ENCODE measurements at regions not wholly inside any gene's neighbourhood (a gene's known extent, or its start where the extent isn't known, plus 50 kb on each side); places are given as distances from the start of the nearest gene placed in this dataset.

DNA sequence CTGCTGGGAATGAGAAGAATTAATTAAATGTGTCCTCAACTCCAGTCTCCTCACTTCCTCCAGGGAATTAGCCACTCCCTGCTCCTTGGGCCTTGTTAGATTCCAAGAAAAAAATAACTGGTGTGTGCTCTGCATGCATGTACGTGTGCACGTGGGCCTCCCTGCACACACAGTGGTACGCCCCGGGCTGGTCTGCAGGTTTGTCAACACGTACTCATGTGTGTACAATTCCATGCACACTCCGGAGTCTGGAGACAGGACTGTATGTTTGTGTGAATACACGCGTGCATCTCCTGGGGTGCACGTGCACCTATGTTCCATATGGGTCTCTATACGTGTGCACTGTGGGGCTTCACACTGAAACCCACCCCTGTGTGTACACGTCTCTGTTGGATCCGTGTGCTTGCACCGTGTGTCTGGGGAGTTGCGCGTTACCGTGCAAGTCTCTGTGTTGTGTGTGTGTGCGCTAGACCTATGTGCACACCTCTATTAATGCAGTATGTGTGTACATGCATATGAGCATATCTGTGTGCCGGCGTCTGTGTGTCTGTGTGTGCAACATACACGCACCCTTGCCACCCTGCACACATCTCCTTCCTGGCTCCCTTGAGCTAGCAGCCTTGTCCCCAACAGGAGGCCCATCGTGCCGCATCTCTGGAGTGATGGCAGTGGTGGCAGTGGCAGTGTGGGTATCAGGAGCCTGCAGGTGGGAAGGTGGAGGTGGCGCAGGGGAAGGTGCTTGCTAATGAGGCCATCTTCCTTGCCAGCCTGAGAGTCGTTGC, 210.1 kb downstream of the TBC1D2B start:
- Histone ChIP-seq H3K4me2 (ENCODE audit: insufficient read depth in 1 of 2, low read depth in 2 of 2, low read length in 2 of 2) (no peak overlapping the region), H3K23me2 (ENCODE audit: low read depth, low read length) (no peaks in the 10 kb centered on the region), H2BK120ac (replicated peaks; ENCODE audit: low read depth, low read length) (no peak overlapping the region), H4K20me1 (replicated peaks in 1 of 2; ENCODE audit: control insufficient read depth in 1 of 2, insufficient read depth in 2 of 2, low read length in 2 of 2) (no peaks in the 10 kb centered on the region), H4K5ac (ENCODE audit: insufficient read length, low read depth, low read length) (no peak overlapping the region), H3K27me3 (replicated peaks in 1 of 4; ENCODE audit: control insufficient read depth in 3 of 4, extremely low read depth in 1 of 4, insufficient read depth in 3 of 4, low read length in 3 of 4) (0 out of 7 replicates have a peak, but pooled peaks cover 0 to 2% (median 0%) of the 10 kb centered on the region in 4 experiments), H3K79me1 (ENCODE audit: low read depth, low read length) (no peaks in the 10 kb centered on the region), H3K4me1 (replicated peaks in 1 of 4; ENCODE audit: control insufficient read depth in 3 of 4, insufficient read depth in 4 of 4, low read length in 3 of 4) (peaks cover 0 to 5% (median 3%) of the 10 kb centered on the region in 4 experiments; a peak in 3 of 7 replicates), H3K4me3 (ENCODE audit: extremely low read depth in 1 of 4, insufficient read depth in 2 of 4, low read depth in 3 of 4, low read length in 4 of 4) (no peak overlapping the region), H3K23ac (ENCODE audit: insufficient read length) (no peak overlapping the region), H2BK15ac (ENCODE audit: low read length) (no peak overlapping the region), H3K27ac (ENCODE audit: low read depth, low read length) (no peak overlapping the region), H2BK5ac (ENCODE audit: low read depth, low read length) (no peak overlapping the region), H2BK20ac (ENCODE audit: low read length) (no peak overlapping the region), H3K4ac (replicated peaks; ENCODE audit: insufficient read length, low read depth, low read length) (no peak overlapping the region), H4K91ac (replicated peaks; ENCODE audit: insufficient read length, low read length) (no peak overlapping the region), H3K18ac (ENCODE audit: extremely low read depth, low read length) (no peak overlapping the region), H3K79me2 (ENCODE audit: control insufficient read depth in 1 of 2, insufficient read depth in 2 of 2, low read length in 2 of 2) (no peaks in the 10 kb centered on the region), H2AK5ac (ENCODE audit: low read depth, low read length) (no peak overlapping the region), H2BK12ac (ENCODE audit: low read depth, low read length) (no peak overlapping the region), H4K8ac (ENCODE audit: extremely low read depth, insufficient read depth, low read length) (no peak overlapping the region), H3K9ac (replicated peaks in 1 of 4; ENCODE audit: extremely low read depth in 1 of 4, low read depth in 3 of 4, low read length in 3 of 4) (no peak overlapping the region), H2AFZ (ENCODE audit: low read length) (no peak overlapping the region), H3K36me3 (ENCODE audit: control insufficient read depth in 2 of 4, insufficient read depth in 4 of 4, low read length in 3 of 4) (no peaks in the 10 kb centered on the region), H3K56ac (replicated peaks; ENCODE audit: insufficient read length, low read depth, low read length) (no peak overlapping the region), H3K14ac (ENCODE audit: insufficient read length) (no peak overlapping the region), H3K9me3 (ENCODE audit: insufficient read depth in 2 of 2, low read depth in 1 of 2, low read length in 1 of 2) (no peaks in the 10 kb centered on the region)
- ChIA-PET CTCF (ENCODE audit: partially characterized antibody) (interaction anchor here (0.8 to 1.3 kb wide), 6 partner anchors 31 to 234 kb away, joined by 3 to 4 read pairs (median 3); no protein-coding TSS in a partner anchor), POLR2A (ENCODE audit: partially characterized antibody) (no interaction called here)
- FAIRE-seq (no peak), DNase-seq (ENCODE audit: low read depth in 1 of 2, low spot score in 2 of 2) (no peak)
- WGBS, 2 experiments (ENCODE audit: extremely low coverage in 1 of 2, insufficient coverage in 1 of 2, insufficient read length in 1 of 2, insufficient replicate concordance in 2 of 2, low coverage in 1 of 2, low lambda C conversion rate in 2 of 2, missing lambda C conversion rate in 1 of 2) = 94% methylated on average over 24 of the region's 24 CpGs; no CpG with 5 or more reads in 1 of the 2 experiments

Data from H1 (cell line).